Progenitor cell of endocrine pancreas (in vitro differentiated cells): ENCODE measurements at regions not wholly inside any gene's neighbourhood (a gene's known extent, or its start where the extent isn't known, plus 50 kb on each side); places are given as distances from the start of the nearest gene placed in this dataset.

ENCODE experiments used
- DNase-seq: peaks from one replicate; pipeline ENCODE4 v3.0.0; 2021; ENCODE audit warnings: low spot score; ENCODE audit not compliant: unreplicated experiment
- H3K27ac Mint-ChIP-seq: 2 replicates; pipeline ENCODE4 v1.8.0; 2021; ENCODE audit warnings: mild to moderate bottlenecking, moderate library complexity, mixed read lengths
- H3K27me3 Mint-ChIP-seq: 2 replicates; pipeline ENCODE4 v1.8.0; 2021; ENCODE audit warnings: mixed read lengths
- H3K36me3 Mint-ChIP-seq: 2 replicates; pipeline ENCODE4 v1.8.0; 2022; ENCODE audit warnings: mixed read lengths; ENCODE audit not compliant: insufficient read depth
- H3K4me1 Mint-ChIP-seq: 2 replicates; pipeline ENCODE4 v1.8.0; 2021; ENCODE audit warnings: low read depth, mixed read lengths
- H3K4me3 Mint-ChIP-seq: 2 replicates; pipeline ENCODE4 v1.8.0; 2021; ENCODE audit warnings: low read depth, mild to moderate bottlenecking, moderate library complexity, mixed read lengths
- H3K9me3 Mint-ChIP-seq: 2 replicates; pipeline ENCODE4 v1.8.0; 2021; ENCODE audit warnings: low read depth, mixed read lengths
- TF ChIP-seq, protein P1 (sequence below): fragments of 200-600 bp; sonication (generic); IDR thresholded peaks from one replicate; pipeline ENCODE4 v1.5.0; 2021; ENCODE audit warnings: antibody characterized with exemption, mild to moderate bottlenecking; ENCODE audit not compliant: unreplicated experiment

DNA sequence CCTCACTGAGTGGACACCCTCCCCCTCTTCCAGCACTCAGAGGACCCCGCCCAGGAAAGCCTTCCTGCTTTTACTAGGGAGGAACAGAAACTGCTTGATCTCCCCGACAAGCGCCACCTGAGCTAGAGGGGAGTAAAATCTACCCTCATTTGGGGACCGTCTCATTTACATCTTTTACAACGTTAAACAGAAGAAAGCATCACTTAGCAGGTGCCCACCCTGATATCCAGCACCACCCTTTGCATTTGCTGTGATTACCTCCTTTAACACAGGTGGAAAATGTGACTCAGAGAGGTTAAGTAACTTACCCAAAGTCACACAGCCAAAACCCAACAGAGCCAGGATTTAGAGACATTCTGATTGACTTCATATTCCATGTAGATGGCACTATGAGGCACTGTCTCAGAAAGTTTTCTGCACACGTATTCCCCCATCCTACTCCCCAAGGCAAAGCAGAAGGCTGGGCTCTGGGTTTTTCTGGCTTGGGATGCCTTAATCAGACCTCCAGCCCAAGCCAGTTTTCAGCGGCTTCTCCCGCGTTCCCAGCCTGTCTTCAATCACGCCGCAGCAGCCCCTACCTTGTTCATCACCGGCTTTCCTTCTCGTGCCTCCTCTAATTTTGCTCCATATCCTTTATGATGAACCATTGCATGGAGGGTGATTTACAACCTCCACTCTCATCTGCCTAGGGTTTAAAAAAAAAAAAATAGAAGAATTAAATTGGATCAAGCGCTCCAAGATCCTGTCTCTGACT is 314.6 kb upstream of the PROK2 start:
- peaks cover 68% of the 10 kb centered on the region for H3K27me3 Mint-ChIP-seq
- TF ChIP-seq, protein P1, sequence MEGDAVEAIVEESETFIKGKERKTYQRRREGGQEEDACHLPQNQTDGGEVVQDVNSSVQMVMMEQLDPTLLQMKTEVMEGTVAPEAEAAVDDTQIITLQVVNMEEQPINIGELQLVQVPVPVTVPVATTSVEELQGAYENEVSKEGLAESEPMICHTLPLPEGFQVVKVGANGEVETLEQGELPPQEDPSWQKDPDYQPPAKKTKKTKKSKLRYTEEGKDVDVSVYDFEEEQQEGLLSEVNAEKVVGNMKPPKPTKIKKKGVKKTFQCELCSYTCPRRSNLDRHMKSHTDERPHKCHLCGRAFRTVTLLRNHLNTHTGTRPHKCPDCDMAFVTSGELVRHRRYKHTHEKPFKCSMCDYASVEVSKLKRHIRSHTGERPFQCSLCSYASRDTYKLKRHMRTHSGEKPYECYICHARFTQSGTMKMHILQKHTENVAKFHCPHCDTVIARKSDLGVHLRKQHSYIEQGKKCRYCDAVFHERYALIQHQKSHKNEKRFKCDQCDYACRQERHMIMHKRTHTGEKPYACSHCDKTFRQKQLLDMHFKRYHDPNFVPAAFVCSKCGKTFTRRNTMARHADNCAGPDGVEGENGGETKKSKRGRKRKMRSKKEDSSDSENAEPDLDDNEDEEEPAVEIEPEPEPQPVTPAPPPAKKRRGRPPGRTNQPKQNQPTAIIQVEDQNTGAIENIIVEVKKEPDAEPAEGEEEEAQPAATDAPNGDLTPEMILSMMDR = no peak
- no peak for DNase-seq
- no peaks in the 10 kb centered on the region for H3K9me3 Mint-ChIP-seq
- no peaks in the 10 kb centered on the region for H3K36me3 Mint-ChIP-seq
- H3K4me1 Mint-ChIP-seq = peaks cover 4% of the 10 kb centered on the region
- no peak overlapping the region for H3K4me3 Mint-ChIP-seq
- no peak overlapping the region for H3K27ac Mint-ChIP-seq

DNA sequence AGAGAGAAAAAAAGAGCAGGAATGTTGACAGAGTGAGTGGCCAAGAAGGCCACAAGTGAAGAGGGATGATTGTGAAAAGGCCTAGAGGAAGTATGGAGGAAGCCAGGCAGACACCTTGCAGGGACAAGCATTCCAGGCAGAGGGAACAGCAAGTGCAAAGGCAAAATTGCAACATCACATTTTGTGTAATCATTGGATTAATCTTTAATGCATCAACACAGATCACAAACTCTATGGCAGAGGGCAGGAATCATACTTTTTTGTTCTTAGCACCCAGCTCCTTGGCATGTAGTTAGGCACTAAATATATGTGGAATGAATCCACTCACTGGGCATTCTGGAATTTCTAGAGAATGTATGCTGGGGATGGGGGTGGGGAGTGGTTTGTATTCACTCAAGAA is 312.1 kb upstream of the PROK2 start:
- no peaks in the 10 kb centered on the region for H3K9me3 Mint-ChIP-seq
- H3K27ac Mint-ChIP-seq = no peak overlapping the region
- H3K27me3 Mint-ChIP-seq = peaks cover 75% of the 10 kb centered on the region
- H3K4me1 Mint-ChIP-seq = peaks cover 2% of the 10 kb centered on the region
- DNase-seq = no peak
- H3K4me3 Mint-ChIP-seq = no peak overlapping the region
- no peaks in the 10 kb centered on the region for H3K36me3 Mint-ChIP-seq
- TF ChIP-seq, protein P1 = no peak

DNA sequence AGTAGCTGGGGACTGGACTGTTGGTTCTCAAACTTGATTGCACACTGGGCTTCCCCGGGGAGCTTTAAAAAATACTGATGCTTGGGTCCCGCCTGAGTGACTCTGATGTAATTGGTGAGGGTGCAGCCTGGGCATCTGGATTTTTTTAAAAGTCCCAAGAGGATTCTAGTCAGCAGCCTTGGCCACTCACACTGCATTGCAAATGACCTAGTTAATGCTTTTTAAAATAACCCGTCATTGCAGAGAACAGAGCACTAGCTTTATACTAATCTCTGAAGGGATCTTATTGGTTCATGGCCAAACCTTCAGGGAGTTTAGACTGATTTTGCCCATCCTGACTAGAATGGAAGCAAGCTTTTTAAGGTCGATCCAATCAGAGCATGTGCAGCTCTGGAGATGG is 310.6 kb upstream of the PROK2 start:
- no peak for DNase-seq
- Mint-ChIP-seq H3K4me1 (peaks cover 6% of the 10 kb centered on the region), H3K9me3 (no peaks in the 10 kb centered on the region), H3K36me3 (no peaks in the 10 kb centered on the region), H3K4me3 (no peak overlapping the region), H3K27me3 (peaks cover 69% of the 10 kb centered on the region), H3K27ac (no peak overlapping the region)
- TF ChIP-seq, protein P1 = no peak

DNA sequence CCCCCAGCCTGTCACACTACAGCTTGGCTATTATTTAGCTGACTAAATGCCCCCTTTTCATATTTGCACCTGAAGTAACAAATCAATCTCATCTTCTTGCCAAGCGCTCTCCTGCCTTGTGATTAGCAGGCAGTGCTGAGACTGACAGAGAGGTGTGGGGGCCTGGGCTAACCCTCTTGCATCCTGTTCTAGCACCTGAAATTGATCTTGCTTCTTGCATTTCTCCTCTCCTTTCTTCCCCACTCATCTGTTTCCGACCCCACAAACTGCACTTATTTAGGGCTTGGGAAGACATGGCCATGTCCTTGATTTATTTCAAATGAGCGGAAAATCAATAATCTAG is 309.0 kb upstream of the PROK2 start:
- DNase-seq = no peak
- Mint-ChIP-seq H3K36me3 (no peaks in the 10 kb centered on the region), H3K9me3 (no peaks in the 10 kb centered on the region), H3K4me3 (no peak overlapping the region), H3K27me3 (peaks cover 55% of the 10 kb centered on the region), H3K27ac (no peak overlapping the region), H3K4me1 (peaks cover 4% of the 10 kb centered on the region)
- TF ChIP-seq, protein P1 = no peak

DNA sequence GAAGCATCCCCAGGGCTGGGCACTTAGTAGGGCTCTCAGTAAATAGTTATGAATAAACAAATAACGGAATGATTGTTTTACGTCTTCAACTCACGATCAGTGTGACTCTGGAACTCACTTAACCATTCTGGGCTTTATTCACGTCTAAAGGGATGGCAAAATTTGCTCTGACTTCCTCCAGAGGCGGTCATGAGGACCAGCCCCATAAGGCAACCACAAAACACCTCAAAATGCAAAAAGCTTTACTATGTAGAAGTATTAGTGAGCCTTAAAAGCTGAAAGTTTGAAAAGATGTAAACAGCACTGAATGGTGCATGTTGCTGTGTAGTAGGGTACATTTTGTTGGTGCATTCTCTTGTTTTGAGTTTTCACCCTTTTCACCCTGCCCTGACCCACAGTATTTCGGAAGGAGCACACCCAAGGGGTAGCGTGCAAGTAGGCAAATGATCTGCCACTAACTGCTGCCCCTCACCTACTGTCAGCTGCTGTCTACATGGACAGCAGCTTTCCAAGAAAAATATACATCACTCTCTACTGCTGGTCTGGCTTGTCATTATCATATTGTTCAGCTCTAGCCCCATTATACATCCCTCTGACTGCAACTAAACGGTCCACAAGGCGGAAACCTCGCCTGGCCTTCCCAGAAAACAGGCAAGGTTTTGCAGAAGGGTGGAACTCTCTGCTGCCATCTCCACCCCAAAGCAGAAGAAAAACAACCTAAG is 308.5 kb upstream of the PROK2 start:
- Mint-ChIP-seq H3K27ac (no peak overlapping the region), H3K36me3 (no peaks in the 10 kb centered on the region), H3K4me3 (no peak overlapping the region), H3K9me3 (no peaks in the 10 kb centered on the region), H3K27me3 (peaks cover 50% of the 10 kb centered on the region), H3K4me1 (peaks cover 4% of the 10 kb centered on the region)
- TF ChIP-seq, protein P1 = no peak
- DNase-seq = no peak
